HG02623 (cell line): ENCODE measurements at regions not wholly inside any gene's neighbourhood (a gene's known extent, or its start where the extent isn't known, plus 50 kb on each side); places are given as distances from the start of the nearest gene placed in this dataset.
A peak's percentile ranks its signal among the peaks of the same experiment; 100 is the strongest.

ENCODE experiments used
- ATAC-seq: cut with Tn5 transposase; IDR thresholded peaks from one replicate; pipeline ENCODE4 v1.9.1; 2021; ENCODE audit warnings: moderate library complexity; ENCODE audit not compliant: unreplicated experiment

GRCh38 chr3:117674321-117674720, 964.7 kb downstream of the TUSC7 start:
- no peak for ATAC-seq

GRCh38 chr3:117681619-117682018, 972.0 kb downstream of the TUSC7 start:
- no peak for ATAC-seq

GRCh38 chr3:117687096-117687495, 977.5 kb downstream of the TUSC7 start:
- no peak for ATAC-seq

- no peak for ATAC-seq
Observed at GRCh38 chr3:117688583-117688982, 979.0 kb downstream of the TUSC7 start.

GRCh38 chr3:117691526-117691925, 981.9 kb downstream of the TUSC7 start:
- no peak for ATAC-seq

GRCh38 chr3:117692416-117692995, 982.9 kb downstream of the TUSC7 start:
- no peak for ATAC-seq

- no peak for ATAC-seq
Observed at GRCh38 chr3:117695321-117695720, 985.7 kb downstream of the TUSC7 start.

GRCh38 chr3:117695871-117696645, 986.5 kb downstream of the TUSC7 start:
- no peak for ATAC-seq

- no peak for ATAC-seq
Observed at GRCh38 chr3:117696851-117697407, 987.4 kb downstream of the TUSC7 start.

- no peak for ATAC-seq
Observed at GRCh38 chr3:117699058-117699457, 989.5 kb downstream of the TUSC7 start.

- ATAC-seq, result no peak
Observed at GRCh38 chr3:117700573-117701360, 991.2 kb downstream of the TUSC7 start.

GRCh38 chr3:117705011-117705410, 995.4 kb downstream of the TUSC7 start:
- ATAC-seq, result no peak

- ATAC-seq, result no peak
Observed at GRCh38 chr3:117706037-117706436, 996.5 kb downstream of the TUSC7 start.

- no peak for ATAC-seq
Observed at GRCh38 chr3:117706756-117707155, 997.2 kb downstream of the TUSC7 start.

- no peak for ATAC-seq
Observed at GRCh38 chr3:117708601-117709000, 999.0 kb downstream of the TUSC7 start.

GRCh38 chr3:117709108-117709507, 999.5 kb downstream of the TUSC7 start:
- ATAC-seq, result no peak

GRCh38 chr3:117710501-117710900, 1000.9 kb downstream of the TUSC7 start:
- ATAC-seq, result no peak

- peak; percentile 50 for ATAC-seq
Observed at GRCh38 chr3:117719316-117719926, 1009.8 kb downstream of the TUSC7 start.

GRCh38 chr3:117721866-117722265, 1012.3 kb downstream of the TUSC7 start:
- ATAC-seq, result no peak

GRCh38 chr3:117722856-117723255, 1013.3 kb downstream of the TUSC7 start:
- no peak for ATAC-seq

GRCh38 chr3:117723825-117724224, 1014.2 kb downstream of the TUSC7 start:
- ATAC-seq, result no peak
